ENCODE measurements at regions not wholly inside any gene's neighbourhood (a gene's known extent, or its start where the extent isn't known, plus 50 kb on each side); places are given as distances from the start of the nearest gene placed in this dataset.

DNA sequence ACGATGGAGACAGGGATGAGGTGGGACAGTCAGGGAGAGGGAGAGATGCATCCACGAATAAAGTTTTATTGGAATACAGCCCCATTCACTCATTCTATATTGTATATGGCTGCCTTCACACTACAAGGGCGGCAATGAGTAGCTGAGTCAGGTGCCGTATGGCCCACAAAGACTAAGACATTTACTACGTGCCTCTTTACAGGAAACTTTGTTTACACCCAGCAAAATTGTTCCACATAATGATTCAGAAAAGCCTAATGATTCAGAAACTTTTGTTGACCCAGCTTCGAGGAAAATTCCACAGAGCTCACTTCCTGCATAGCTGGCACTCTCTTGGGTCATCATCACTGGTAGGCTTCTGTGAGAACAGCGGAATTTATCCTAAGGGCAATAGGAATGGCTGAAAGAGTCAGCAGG, 87.3 kb upstream of the PEG3 start:
- DNase-seq (ENCODE audit: insufficient read length, low spot score) = no peak
- no peak for FAIRE-seq
- TF ChIP-seq, protein P1, sequence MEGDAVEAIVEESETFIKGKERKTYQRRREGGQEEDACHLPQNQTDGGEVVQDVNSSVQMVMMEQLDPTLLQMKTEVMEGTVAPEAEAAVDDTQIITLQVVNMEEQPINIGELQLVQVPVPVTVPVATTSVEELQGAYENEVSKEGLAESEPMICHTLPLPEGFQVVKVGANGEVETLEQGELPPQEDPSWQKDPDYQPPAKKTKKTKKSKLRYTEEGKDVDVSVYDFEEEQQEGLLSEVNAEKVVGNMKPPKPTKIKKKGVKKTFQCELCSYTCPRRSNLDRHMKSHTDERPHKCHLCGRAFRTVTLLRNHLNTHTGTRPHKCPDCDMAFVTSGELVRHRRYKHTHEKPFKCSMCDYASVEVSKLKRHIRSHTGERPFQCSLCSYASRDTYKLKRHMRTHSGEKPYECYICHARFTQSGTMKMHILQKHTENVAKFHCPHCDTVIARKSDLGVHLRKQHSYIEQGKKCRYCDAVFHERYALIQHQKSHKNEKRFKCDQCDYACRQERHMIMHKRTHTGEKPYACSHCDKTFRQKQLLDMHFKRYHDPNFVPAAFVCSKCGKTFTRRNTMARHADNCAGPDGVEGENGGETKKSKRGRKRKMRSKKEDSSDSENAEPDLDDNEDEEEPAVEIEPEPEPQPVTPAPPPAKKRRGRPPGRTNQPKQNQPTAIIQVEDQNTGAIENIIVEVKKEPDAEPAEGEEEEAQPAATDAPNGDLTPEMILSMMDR (IDR thresholded peaks at IDR 0.05; ENCODE audit: insufficient read depth, missing control alignments) = no peak

GRCh38 chr19:56930647-56931535, 90.4 kb upstream of the PEG3 start:
- TF ChIP-seq, protein P1 (IDR thresholded peaks at IDR 0.05; ENCODE audit: insufficient read depth, missing control alignments) = no peak
- FAIRE-seq (no peak), DNase-seq (ENCODE audit: insufficient read length, low spot score) (no peak)

- no peak for FAIRE-seq
- TF ChIP-seq, protein P1 (IDR thresholded peaks at IDR 0.05; ENCODE audit: insufficient read depth, missing control alignments) = no peak
- DNase-seq (ENCODE audit: insufficient read length, low spot score) = no peak
Measured at GRCh38 chr19:56933014-56933705, 92.6 kb upstream of the PEG3 start.

DNA sequence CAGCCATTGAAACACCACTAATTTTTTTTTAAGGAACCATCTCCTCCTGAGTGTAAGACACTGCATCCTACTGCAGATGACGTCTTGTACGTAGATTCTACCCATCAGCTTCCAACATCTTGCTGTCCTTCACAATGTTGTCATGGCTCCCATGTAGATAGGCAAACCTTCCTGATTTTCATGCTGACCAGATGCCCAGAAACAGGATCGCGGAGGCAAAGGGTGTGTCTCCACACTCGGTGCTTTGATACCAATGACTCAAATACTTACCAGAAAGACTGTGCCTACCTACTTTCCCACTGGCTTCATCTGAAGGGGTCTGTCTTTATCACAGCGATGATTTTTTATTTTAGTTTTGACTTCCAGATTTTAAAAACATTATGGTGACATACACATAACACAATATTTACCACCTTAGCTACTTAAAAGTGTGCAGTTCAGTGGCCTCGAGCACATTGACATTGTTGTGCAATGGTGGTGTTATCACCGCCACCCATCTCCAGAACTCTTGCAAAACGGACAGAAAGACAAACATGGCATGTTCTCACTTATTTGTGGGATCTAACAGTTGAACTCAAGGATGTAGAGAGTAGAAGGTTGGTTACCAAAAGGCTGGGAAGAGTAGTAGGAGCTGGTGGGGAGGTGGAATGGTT, 94.0 kb upstream of the PEG3 start:
- DNase-seq (ENCODE audit: insufficient read length, low spot score) = no peak
- FAIRE-seq = no peak
- TF ChIP-seq, protein P1 (IDR thresholded peaks at IDR 0.05; ENCODE audit: insufficient read depth, missing control alignments) = no peak

GRCh38 chr19:56939951-56940350, 99.4 kb upstream of the PEG3 start:
- FAIRE-seq (no peak), DNase-seq (ENCODE audit: insufficient read length, low spot score) (no peak)
- TF ChIP-seq, protein P1 (IDR thresholded peaks at IDR 0.05; ENCODE audit: insufficient read depth, missing control alignments) = no peak

- FAIRE-seq (no peak), DNase-seq (ENCODE audit: insufficient read length, low spot score) (no peak)
- TF ChIP-seq, protein P1 (IDR thresholded peaks at IDR 0.05; ENCODE audit: insufficient read depth, missing control alignments) = no peak
Measured at GRCh38 chr19:56942756-56943155, 102.2 kb upstream of the PEG3 start.
